H9 (cell line): ENCODE measurements at regions not wholly inside any gene's neighbourhood (a gene's known extent, or its start where the extent isn't known, plus 50 kb on each side); places are given as distances from the start of the nearest gene placed in this dataset.

Experiments
- DNase-seq: peaks from one replicate; pipeline ENCODE4 v3.0.0-alpha.2; 2017
- H2AFZ ChIP-seq: one replicate; pipeline ENCODE4 v1.6.1; 2013; ENCODE audit warnings: mild to moderate bottlenecking, low read length, control low read depth, moderate library complexity
- H2AK5ac ChIP-seq: 2 replicates; pipeline ENCODE4 v1.6.1; 2013; ENCODE audit warnings: low read length, control low read depth, mixed read lengths; ENCODE audit not compliant: insufficient read length
- H2BK120ac ChIP-seq: one replicate; pipeline ENCODE4 v1.6.1; 2013; ENCODE audit warnings: low read depth, mild to moderate bottlenecking, low read length, control low read depth, inconsistent platforms; ENCODE audit not compliant: poor library complexity, severe bottlenecking
- H2BK12ac ChIP-seq: 2 replicates; pipeline ENCODE4 v1.6.1; 2013; ENCODE audit warnings: low read length, control low read depth, mixed read lengths, low read depth; ENCODE audit not compliant: insufficient read length
- H2BK15ac ChIP-seq: 2 replicates; pipeline ENCODE4 v1.6.1; 2013; ENCODE audit warnings: low read depth, low read length, control low read depth
- H2BK20ac ChIP-seq: one replicate; pipeline ENCODE4 v1.6.1; 2013; ENCODE audit warnings: low read depth, mild to moderate bottlenecking, low read length, control low read depth, inconsistent platforms; ENCODE audit not compliant: poor library complexity, severe bottlenecking
- H2BK5ac ChIP-seq: 2 replicates; pipeline ENCODE4 v1.6.1; 2013; ENCODE audit warnings: low read length, control low read depth, mixed read lengths; ENCODE audit not compliant: insufficient read length
- H3K14ac ChIP-seq: 2 replicates; pipeline ENCODE4 v1.6.1; 2013; ENCODE audit warnings: low read length, control low read depth; ENCODE audit not compliant: insufficient read depth
- H3K18ac ChIP-seq: 2 replicates; pipeline ENCODE4 v1.6.1; 2013; ENCODE audit warnings: low read depth, mild to moderate bottlenecking, mixed read lengths, low read length, control low read depth; ENCODE audit not compliant: insufficient read length
- H3K23ac ChIP-seq: 2 replicates; pipeline ENCODE4 v1.6.1; 2013; ENCODE audit warnings: low read length, control low read depth, mixed read lengths, low read depth; ENCODE audit not compliant: insufficient read length
- H3K23me2 ChIP-seq: 2 replicates; pipeline ENCODE4 v1.6.1; 2013; ENCODE audit warnings: low read depth, mild to moderate bottlenecking, mixed read lengths, low read length, control low read depth; ENCODE audit not compliant: insufficient read length, poor library complexity, severe bottlenecking
- H3K27ac ChIP-seq: 2 replicates; pipeline ENCODE4 v1.5.1; 2013; ENCODE audit warnings: low read length, control low read depth, mixed read lengths, low read depth; ENCODE audit not compliant: insufficient read length
- H3K27me3 ChIP-seq: 2 replicates; pipeline ENCODE4 v1.6.1; 2013; ENCODE audit warnings: low read length, control low read depth, inconsistent platforms; ENCODE audit not compliant: insufficient read depth
- H3K4ac ChIP-seq: 2 replicates; pipeline ENCODE4 v1.6.1; 2013; ENCODE audit warnings: low read depth, mild to moderate bottlenecking, control low read depth, inconsistent platforms, low read length, moderate library complexity
- H3K4me1 ChIP-seq: 2 replicates; pipeline ENCODE4 v1.6.1; 2013; ENCODE audit warnings: low read length, control low read depth, inconsistent platforms; ENCODE audit not compliant: insufficient read depth
- H3K4me2 ChIP-seq: 2 replicates; pipeline ENCODE4 v1.6.1; 2013; ENCODE audit warnings: low read length, control low read depth, mixed read lengths; ENCODE audit not compliant: insufficient read length, insufficient read depth
- H3K56ac ChIP-seq: 2 replicates; pipeline ENCODE4 v1.6.1; 2013; ENCODE audit warnings: low read depth, mild to moderate bottlenecking, mixed read lengths, low read length, control low read depth; ENCODE audit not compliant: insufficient read length
- H3K79me1 ChIP-seq: 2 replicates; pipeline ENCODE4 v1.6.1; 2013; ENCODE audit warnings: low read depth, mild to moderate bottlenecking, moderate library complexity, low read length, control low read depth, inconsistent platforms; ENCODE audit not compliant: insufficient read depth, poor library complexity, severe bottlenecking
- H3K79me2 ChIP-seq: 2 replicates; pipeline ENCODE4 v1.6.1; 2013; ENCODE audit warnings: low read length, control low read depth, inconsistent platforms; ENCODE audit not compliant: insufficient read depth
- H3K9ac ChIP-seq: 2 replicates; pipeline ENCODE4 v1.6.1; 2013; ENCODE audit warnings: low read length, control low read depth, mixed read lengths; ENCODE audit not compliant: insufficient read length; ENCODE audit errors: extremely low read depth
- H3K9me3 ChIP-seq: one replicate; pipeline ENCODE4 v1.6.1; 2013; ENCODE audit warnings: low read depth, low read length, inconsistent platforms; ENCODE audit not compliant: control insufficient read depth
- H3T11ph ChIP-seq: one replicate; pipeline ENCODE4 v1.6.1; 2013; ENCODE audit warnings: mild to moderate bottlenecking, low read length, control low read depth, inconsistent platforms
- H4K20me1 ChIP-seq: one replicate; pipeline ENCODE4 v1.6.1; 2013; ENCODE audit not compliant: control insufficient read depth, insufficient read length, insufficient read depth
- H4K5ac ChIP-seq: 2 replicates; pipeline ENCODE4 v1.6.1; 2013; ENCODE audit warnings: low read depth, mild to moderate bottlenecking, mixed read lengths, low read length, control low read depth; ENCODE audit not compliant: insufficient read length
- H4K8ac ChIP-seq: replicated peaks from 2 replicates; pipeline ENCODE4 v1.6.1; 2013; ENCODE audit warnings: low read length, control low read depth, mixed read lengths, low read depth; ENCODE audit not compliant: insufficient read length
- H4K91ac ChIP-seq: 2 replicates; pipeline ENCODE4 v1.6.1; 2013; ENCODE audit warnings: low read depth, mild to moderate bottlenecking, moderate library complexity, mixed read lengths, low read length, control low read depth; ENCODE audit not compliant: insufficient read length
- H3K27ac Mint-ChIP-seq, 3 experiments: 2 replicates in 2 of 3; 3 replicates in 1 of 3; pipeline ENCODE4 v1.8.0; 2020 to 2021; ENCODE audit warnings: mixed read lengths in 3 of 3, mild to moderate bottlenecking in 1 of 3, moderate library complexity in 1 of 3
- H3K27me3 Mint-ChIP-seq: 2 replicates; pipeline ENCODE4 v1.8.0; 2021; ENCODE audit warnings: low read depth, mild to moderate bottlenecking, moderate library complexity, mixed read lengths
- H3K36me3 Mint-ChIP-seq, 3 experiments: 2 replicates in 2 of 3; 3 replicates in 1 of 3; pipeline ENCODE4 v1.8.0; 2020 to 2021; ENCODE audit warnings: low read depth in 3 of 3, mixed read lengths in 3 of 3; ENCODE audit not compliant: insufficient read depth in 1 of 3
- H3K4me1 Mint-ChIP-seq, 2 experiments: 2 replicates each; pipeline ENCODE4 v1.8.0; 2020; ENCODE audit warnings: mixed read lengths in 2 of 2
- H3K4me3 Mint-ChIP-seq, 2 experiments: 2 replicates in 1 of 2; 3 replicates in 1 of 2; pipeline ENCODE4 v1.8.0; 2020 to 2021; ENCODE audit warnings: mild to moderate bottlenecking in 2 of 2, mixed read lengths in 2 of 2, moderate library complexity in 1 of 2
- H3K9me3 Mint-ChIP-seq, 2 experiments: 2 replicates in 1 of 2; 3 replicates in 1 of 2; pipeline ENCODE4 v1.8.0; 2020; ENCODE audit warnings: mild to moderate bottlenecking in 2 of 2, mixed read lengths in 2 of 2, moderate library complexity in 1 of 2
- CTCF ChIP-seq: fragments of 200-600 bp; sonication (generic); conservative IDR thresholded peaks from 3 replicates; pipeline ENCODE4 v1.8.0; 2021; ENCODE audit warnings: antibody characterized with exemption, mild to moderate bottlenecking
- WGBS: extraction: QIAGEN DNeasy Blood & Tissue Kit; methylation state at CpG from one replicate; pipeline ENCODE4 v1.1.7; 2013; ENCODE audit warnings: missing lambda C conversion rate, low lambda C conversion rate, mixed read lengths; ENCODE audit not compliant: insufficient read length; ENCODE audit errors: extremely low coverage; 5-methylcytosine and 5-hydroxymethylcytosine counted together

- no CpG with 5 or more reads among the region's 2 CpGs for WGBS
- Mint-ChIP-seq H3K27ac (no peak overlapping the region; a peak in 1 of 7 replicates), H3K4me1 (no peaks in the 10 kb centered on the region), H3K36me3 (peaks cover 9 to 12% (median 9%) of the 10 kb centered on the region in 3 experiments; a peak in 5 of 7 replicates), H3K4me3 (no peak overlapping the region), H3K27me3 (peaks cover 4% of the 10 kb centered on the region), H3K9me3 (peaks cover 12 to 27% of the 10 kb centered on the region in 2 experiments)
- Histone ChIP-seq H2BK20ac (no peak overlapping the region), H3K4me2 (no peak overlapping the region), H3K4me1 (no peaks in the 10 kb centered on the region), H3K79me2 (no peaks in the 10 kb centered on the region), H3K27me3 (no peaks in the 10 kb centered on the region; the same call in 1 of the 2 replicates), H3K23ac (no peak overlapping the region), H4K20me1 (no peaks in the 10 kb centered on the region), H3K18ac (no peak overlapping the region), H2BK120ac (no peak overlapping the region), H3T11ph (no peak overlapping the region), H3K23me2 (no peaks in the 10 kb centered on the region), H2AK5ac (no peak overlapping the region), H3K56ac (no peak overlapping the region), H3K14ac (no peak overlapping the region), H3K9me3 (no peaks in the 10 kb centered on the region), H3K9ac (no peak overlapping the region), H4K5ac (no peak overlapping the region), H3K4ac (no peak overlapping the region), H3K79me1 (no peaks in the 10 kb centered on the region), H2AFZ (no peak overlapping the region), H2BK12ac (no peak overlapping the region), H4K91ac (no peak overlapping the region), H2BK15ac (no peak overlapping the region), H4K8ac (no peak overlapping the region), H3K27ac (no peak overlapping the region), H2BK5ac (no peak overlapping the region)
- no peak for TF ChIP-seq CTCF
- no peak for DNase-seq
Measured at GRCh38 chr11:43164831-43165230, 147.0 kb upstream of the API5 start.
